Testis (tissue), 2 donors: ENCODE measurements at regions not wholly inside any gene's neighbourhood (a gene's known extent, or its start where the extent isn't known, plus 50 kb on each side); places are given as distances from the start of the nearest gene placed in this dataset.
A peak's percentile ranks its signal among the peaks of the same experiment; 100 is the strongest.

Experiments
- DNase-seq: peaks from one replicate; pipeline ENCODE4 v3.0.0-alpha.2; 2019
- H3K27ac ChIP-seq, 2 donors: fragments of 200-600 bp; sonication (generic); one replicate each; pipeline ENCODE4 v1.5.1; 2019
- H3K27me3 ChIP-seq: fragments of 200-600 bp; sonication (generic); one replicate; pipeline ENCODE4 v1.5.1; 2019
- H3K36me3 ChIP-seq: fragments of 200-600 bp; sonication (generic); one replicate; pipeline ENCODE4 v1.5.1; 2017; ENCODE audit warnings: low read depth; ENCODE audit errors: missing control alignments
- H3K4me1 ChIP-seq: fragments of 200-600 bp; sonication (generic); one replicate; pipeline ENCODE4 v1.5.1; 2019
- H3K4me3 ChIP-seq, 2 donors: fragments of 200-600 bp; sonication (generic); one replicate each; pipeline ENCODE4 v1.5.1; 2017 to 2019
- H3K9me3 ChIP-seq: fragments of 200-600 bp; sonication (generic); one replicate; pipeline ENCODE4 v1.5.1; 2017
- CTCF ChIP-seq, 3 experiments: fragments of 450-650 bp in 2 of 3; fragments of 200-600 bp in 1 of 3; sonication (generic) in 1 of 3; IDR thresholded peaks; one replicate each; pipeline ENCODE4 v1.5.1; 2016 to 2019; ENCODE audit warnings: antibody characterized with exemption in 3 of 3, mild to moderate bottlenecking in 2 of 3, moderate library complexity in 1 of 3
- POLR2A ChIP-seq: fragments of 450-650 bp; IDR thresholded peaks from one replicate; pipeline ENCODE4 v1.6.1; 2017; ENCODE audit warnings: antibody characterized with exemption, mild to moderate bottlenecking, moderate library complexity
- WGBS, 2 donors: methylation state at CpG; one replicate each; pipeline ENCODE4 v1.1.5; 2018; 5-methylcytosine and 5-hydroxymethylcytosine counted together
- intact Hi-C: fragments of 100-400 bp; cut with DNase I; formaldehyde crosslinking; loops from one replicate; pipeline ENCODE4 v1.15.1; 2023; ENCODE audit warnings: low total_unique reads

- no peaks in the 10 kb centered on the region for H3K27me3 ChIP-seq
- DNase-seq = peak; percentile 48
- H3K36me3 ChIP-seq = no peaks in the 10 kb centered on the region
- intact Hi-C loops = no loop called here
- 84 to 85% methylated on average over 8 to 10 of the region's 10 CpGs for WGBS, 2 donors
- TF ChIP-seq POLR2A = no peak
- TF ChIP-seq CTCF (IDR thresholded peaks at IDR 0.05) = no peak
- no peaks in the 10 kb centered on the region for H3K9me3 ChIP-seq
- no peak overlapping the region for H3K4me3 ChIP-seq
- no peaks in the 10 kb centered on the region for H3K4me1 ChIP-seq
- no peak overlapping the region for H3K27ac ChIP-seq
These were observed 81.4 kb upstream of the CD82 start for GRCh38 chr11:44483919-44484610.

- H3K4me3 ChIP-seq = no peak overlapping the region
- intact Hi-C loops = no loop called here
- DNase-seq = no peak
- no peaks in the 10 kb centered on the region for H3K9me3 ChIP-seq
- no peaks in the 10 kb centered on the region for H3K27me3 ChIP-seq
- TF ChIP-seq POLR2A (no peak), CTCF (IDR thresholded peaks at IDR 0.05) (no peak)
- H3K36me3 ChIP-seq = no peaks in the 10 kb centered on the region
- no peaks in the 10 kb centered on the region for H3K4me1 ChIP-seq
- no peak overlapping the region for H3K27ac ChIP-seq
- 78 to 84% methylated on average over 3 to 8 of the region's 8 CpGs for WGBS, 2 donors
These were observed 77.1 kb upstream of the CD82 start for GRCh38 chr11:44488165-44488965.

GRCh38 chr11:44493383-44493782 lies 72.1 kb upstream of the CD82 start:
- DNase-seq = no peak
- no peak overlapping the region for H3K4me3 ChIP-seq
- TF ChIP-seq CTCF (IDR thresholded peaks at IDR 0.05) = no peak
- no peak for TF ChIP-seq POLR2A
- no peaks in the 10 kb centered on the region for H3K9me3 ChIP-seq
- H3K36me3 ChIP-seq = no peaks in the 10 kb centered on the region
- no peak overlapping the region for H3K27ac ChIP-seq
- intact Hi-C loops = no loop called here
- H3K4me1 ChIP-seq = peaks cover 3% of the 10 kb centered on the region
- no peaks in the 10 kb centered on the region for H3K27me3 ChIP-seq

- H3K27ac ChIP-seq = no peak overlapping the region
- WGBS, 2 donors = 94 to 100% methylated on average over 1 of the region's 1 CpG
- no peak for DNase-seq
- intact Hi-C loops = no loop called here
- no peaks in the 10 kb centered on the region for H3K27me3 ChIP-seq
- H3K4me3 ChIP-seq = no peak overlapping the region
- peaks cover 3% of the 10 kb centered on the region for H3K4me1 ChIP-seq
- TF ChIP-seq CTCF (IDR thresholded peaks at IDR 0.05) (no peak), POLR2A (no peak)
- no peaks in the 10 kb centered on the region for H3K9me3 ChIP-seq
- no peaks in the 10 kb centered on the region for H3K36me3 ChIP-seq
These were observed 71.5 kb upstream of the CD82 start for GRCh38 chr11:44493930-44494329.
